Panc1 (cell line): ENCODE measurements at regions not wholly inside any gene's neighbourhood (a gene's known extent, or its start where the extent isn't known, plus 50 kb on each side); places are given as distances from the start of the nearest gene placed in this dataset.
A peak's percentile ranks its signal among the peaks of the same experiment; 100 is the strongest.

ENCODE experiments used
- ATAC-seq: fragments of 200-7000 bp; cut with Tn5 transposase; 2 replicates; pipeline ENCODE4 v1.9.1; 2020; ENCODE audit warnings: mild to moderate bottlenecking, moderate library complexity
- BruUV-seq: library from RNA; stranded (reverse); fragments of 400-500 nt; replicated peaks from 2 replicates; lab custom pipeline; 2021; lab: Mats Ljungman, UMichigan
- CTCF ChIA-PET: fragments of 300-600 bp; sonication (Branson Sonifier 250); formaldehyde crosslinking; loops from one replicate; lab custom pipeline; 2022; ENCODE audit warnings: antibody characterized with exemption; lab: Charles Lee
- POLR2A ChIA-PET: fragments of 300-600 bp; sonication (Branson Sonifier 250); formaldehyde crosslinking; loops from one replicate; lab custom pipeline; 2022; ENCODE audit warnings: antibody characterized with exemption; lab: Charles Lee
- DNase-seq: peaks from one replicate; pipeline ENCODE4 v3.0.0-alpha.2; 2010; ENCODE audit warnings: low read depth, low spot score
- H3K27ac ChIP-seq: 2 replicates; pipeline ENCODE4 v1.5.1; 2011; ENCODE audit warnings: mild to moderate bottlenecking, low read length, inconsistent platforms
- H3K27me3 ChIP-seq: fragments of 200-500 bp; sonication (Bioruptor generic); 2 replicates; pipeline ENCODE4 v1.6.0; 2014; ENCODE audit warnings: low read length, inconsistent platforms; ENCODE audit not compliant: control insufficient read depth, insufficient read depth
- H3K36me3 ChIP-seq: fragments of 200-500 bp; sonication (Bioruptor generic); 2 replicates; pipeline ENCODE4 v1.5.1; 2014; ENCODE audit warnings: inconsistent platforms, mild to moderate bottlenecking, low read length, moderate library complexity; ENCODE audit not compliant: control insufficient read depth, insufficient read depth
- H3K4me1 ChIP-seq: 2 replicates; pipeline ENCODE4 v1.5.1; 2011; ENCODE audit warnings: inconsistent platforms, mild to moderate bottlenecking, low read length, moderate library complexity; ENCODE audit not compliant: control insufficient read depth, insufficient read depth
- H3K4me3 ChIP-seq, 2 experiments: 2 replicates each; pipeline ENCODE4 v1.5.1; 2011 to 2012; ENCODE audit warnings: low read depth in 2 of 2, low read length in 2 of 2, mild to moderate bottlenecking in 2 of 2, inconsistent platforms in 1 of 2, moderate library complexity in 1 of 2
- H3K9me3 ChIP-seq: fragments of 200-500 bp; sonication (Bioruptor generic); 2 replicates; pipeline ENCODE4 v1.5.1; 2014; ENCODE audit warnings: low read depth, mild to moderate bottlenecking, inconsistent platforms, low read length, moderate library complexity; ENCODE audit not compliant: control insufficient read depth, insufficient read depth
- CTCF ChIP-seq: fragments of 450-650 bp; IDR thresholded peaks from 2 replicates; pipeline ENCODE4 v1.5.1; 2017; ENCODE audit warnings: mild to moderate bottlenecking
- POLR2AphosphoS5 ChIP-seq: IDR thresholded peaks from 2 replicates; pipeline ENCODE4 v1.6.1; 2012; ENCODE audit warnings: mild to moderate bottlenecking, low read depth, low read length, moderate library complexity
- REST ChIP-seq, 2 experiments: IDR thresholded peaks; 2 replicates each; pipeline ENCODE4 v1.6.1; 2011 to 2012; ENCODE audit warnings: low read depth in 2 of 2, control low read depth in 1 of 2, low read length in 1 of 2, mild to moderate bottlenecking in 1 of 2, moderate library complexity in 1 of 2; ENCODE audit not compliant: insufficient read depth in 1 of 2
- SIN3A ChIP-seq: IDR thresholded peaks from 2 replicates; pipeline ENCODE4 v1.6.1; 2012; ENCODE audit warnings: low read depth, mild to moderate bottlenecking, low read length, moderate library complexity, borderline replicate concordance; ENCODE audit not compliant: insufficient read depth
- TCF7L2 ChIP-seq: IDR thresholded peaks from 2 replicates; pipeline ENCODE4 v1.6.1; 2011; ENCODE audit warnings: mild to moderate bottlenecking, low read depth, low read length, inconsistent platforms
- in situ Hi-C: cut with HindIII; loops from 2 replicates; pipeline ENCODE4 v1.10.0; 2016; ENCODE audit warnings: low sequenced_read_pairs, low pct_unique_long_range_greater_than_20kb
- intact Hi-C: fragments of 100-400 bp; cut with micrococcal nuclease; formaldehyde crosslinking; loops from one replicate; pipeline ENCODE4 v1.10.0; 2022; ENCODE audit not compliant: unreplicated experiment

DNA sequence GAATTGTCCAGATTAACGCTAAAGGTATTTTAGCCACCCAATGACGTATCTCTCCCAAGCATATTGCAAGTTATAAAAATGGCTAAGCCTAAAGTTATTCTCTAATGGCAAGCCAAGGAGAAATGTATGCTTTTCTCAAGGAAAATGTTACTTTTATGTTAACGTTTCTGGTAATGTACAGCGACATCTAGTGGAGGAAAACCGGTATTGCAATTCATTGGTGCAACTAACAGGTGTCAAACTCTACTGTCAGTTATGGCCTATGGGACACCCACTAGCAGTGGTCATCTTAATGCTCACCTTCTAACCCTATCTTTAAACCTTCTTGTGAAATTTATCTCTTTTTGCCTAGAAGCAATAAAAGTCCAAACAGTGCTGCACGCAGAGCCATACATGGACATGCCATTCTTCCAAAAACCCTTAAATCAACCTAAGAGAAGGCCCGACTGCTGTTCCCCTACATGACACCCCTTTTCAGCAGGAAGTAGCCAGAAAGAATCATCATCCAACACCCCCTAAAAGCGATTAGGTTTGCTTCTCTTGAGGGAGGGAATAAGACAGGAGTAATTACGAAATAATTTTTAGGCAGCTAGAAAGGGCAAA, 68.7 kb upstream of the LRIF1 start:
- no TSS peak for BruUV-seq
- DNase-seq (no peak), ATAC-seq (peak; percentile 53; the same call in 1 of the 2 replicates)
- TF ChIP-seq POLR2AphosphoS5, result no peak
- peak; percentile 78 for TF ChIP-seq CTCF
- no peaks in the 10 kb centered on the region for H3K4me1 ChIP-seq
- in situ Hi-C loops (no loop called here), intact Hi-C loops (no loop called here)
- no peak overlapping the region for H3K27ac ChIP-seq
- ChIA-PET CTCF (no interaction called here), POLR2A (no interaction called here)
- H3K27me3 ChIP-seq, result no peaks in the 10 kb centered on the region
- H3K36me3 ChIP-seq, result no peaks in the 10 kb centered on the region
- H3K9me3 ChIP-seq, result no peaks in the 10 kb centered on the region
- no peak overlapping the region for H3K4me3 ChIP-seq

GRCh38 chr1:111030590-111030989, 66.9 kb upstream of the LRIF1 start:
- intact Hi-C loops (no loop called here), in situ Hi-C loops (no loop called here)
- H3K36me3 ChIP-seq, result no peaks in the 10 kb centered on the region
- no peak overlapping the region for H3K4me3 ChIP-seq
- H3K27ac ChIP-seq, result no peak overlapping the region
- CTCF ChIA-PET, result interaction anchor here (1.3 kb wide), 1 partner anchor 16 kb away, joined by 4 read pairs; no protein-coding TSS in a partner anchor
- BruUV-seq, result no TSS peak
- peak; percentile 35 for DNase-seq
- ATAC-seq, result peak; percentile 87
- H3K27me3 ChIP-seq, result no peaks in the 10 kb centered on the region
- TF ChIP-seq POLR2AphosphoS5 (no peak), CTCF (peak; percentile 80)
- POLR2A ChIA-PET, result interaction anchor here (0.7 kb wide), 1 partner anchor 56 kb away, joined by 9 read pairs; no protein-coding TSS in a partner anchor
- no peaks in the 10 kb centered on the region for H3K4me1 ChIP-seq
- no peaks in the 10 kb centered on the region for H3K9me3 ChIP-seq

GRCh38 chr1:111025109-111025508, 61.4 kb upstream of the LRIF1 start:
- H3K9me3 ChIP-seq, result no peaks in the 10 kb centered on the region
- TF ChIP-seq POLR2AphosphoS5, result no peak
- TF ChIP-seq SIN3A, result no peak
- no peak for TF ChIP-seq TCF7L2
- no peak for TF ChIP-seq REST (IDR thresholded peaks at IDR 0.05; ENCODE audit: insufficient read depth in 1 of 2, low read depth in 2 of 2, low read length in 1 of 2)
- TF ChIP-seq CTCF, result no peak
- ChIA-PET CTCF (no interaction called here), POLR2A (no interaction called here)
- DNase-seq, result no peak
- intact Hi-C loops, result no loop called here
- no peak overlapping the region for H3K4me3 ChIP-seq
- H3K4me1 ChIP-seq, result no peaks in the 10 kb centered on the region
- BruUV-seq, result no TSS peak
- no peak for ATAC-seq
- no peak overlapping the region for H3K27ac ChIP-seq
- peaks cover 3% of the 10 kb centered on the region; the same call in 1 of the 2 replicates for H3K27me3 ChIP-seq
- no peaks in the 10 kb centered on the region for H3K36me3 ChIP-seq
- in situ Hi-C loops, result no loop called here
